Upper lobe of right lung (tissue), 1 donor: ENCODE measurements at regions not wholly inside any gene's neighbourhood (a gene's known extent, or its start where the extent isn't known, plus 50 kb on each side); places are given as distances from the start of the nearest gene placed in this dataset.

Experiments
- ATAC-seq: fragments of 200-7000 bp; cut with Tn5 transposase; one replicate; pipeline ENCODE4 v1.9.1; 2020; ENCODE audit warnings: mild to moderate bottlenecking, moderate library complexity
- DNase-seq: peaks from one replicate; pipeline ENCODE4 v3.0.0-alpha.2; 2020
- H3K27ac ChIP-seq: fragments of 200-600 bp; one replicate; pipeline ENCODE4 v1.8.0; 2022
- H3K27me3 ChIP-seq: fragments of 200-600 bp; one replicate; pipeline ENCODE4 v1.8.0; 2022; ENCODE audit warnings: mild to moderate bottlenecking
- H3K36me3 ChIP-seq: fragments of 200-600 bp; one replicate; pipeline ENCODE4 v1.8.0; 2022
- H3K4me1 ChIP-seq: fragments of 200-600 bp; one replicate; pipeline ENCODE4 v1.8.0; 2022
- H3K4me3 ChIP-seq: fragments of 200-600 bp; one replicate; pipeline ENCODE4 v1.8.0; 2022; ENCODE audit warnings: mild to moderate bottlenecking
- H3K9me3 ChIP-seq: fragments of 200-600 bp; one replicate; pipeline ENCODE4 v1.8.0; 2022
- intact Hi-C: fragments of 100-400 bp; cut with DNase I; formaldehyde crosslinking; loops from one replicate; pipeline ENCODE4 v1.11.0; 2022
- TF ChIP-seq, protein P1 (sequence below): fragments of 200-600 bp; IDR thresholded peaks from one replicate; pipeline ENCODE4 v1.8.0; 2022; ENCODE audit warnings: antibody characterized with exemption
- donor health status: DM: no; HTN: yes; CAD: no; lungs with severe emphysema.

- intact Hi-C loops, result no loop called here
- no peak overlapping the region for H3K4me3 ChIP-seq
- no peak for DNase-seq
- H3K9me3 ChIP-seq, result no peaks in the 10 kb centered on the region
- H3K36me3 ChIP-seq, result no peaks in the 10 kb centered on the region
- H3K27me3 ChIP-seq, result no peaks in the 10 kb centered on the region
- no peak for ATAC-seq
- H3K4me1 ChIP-seq, result no peaks in the 10 kb centered on the region
- H3K27ac ChIP-seq, result no peak overlapping the region
- TF ChIP-seq, protein P1, sequence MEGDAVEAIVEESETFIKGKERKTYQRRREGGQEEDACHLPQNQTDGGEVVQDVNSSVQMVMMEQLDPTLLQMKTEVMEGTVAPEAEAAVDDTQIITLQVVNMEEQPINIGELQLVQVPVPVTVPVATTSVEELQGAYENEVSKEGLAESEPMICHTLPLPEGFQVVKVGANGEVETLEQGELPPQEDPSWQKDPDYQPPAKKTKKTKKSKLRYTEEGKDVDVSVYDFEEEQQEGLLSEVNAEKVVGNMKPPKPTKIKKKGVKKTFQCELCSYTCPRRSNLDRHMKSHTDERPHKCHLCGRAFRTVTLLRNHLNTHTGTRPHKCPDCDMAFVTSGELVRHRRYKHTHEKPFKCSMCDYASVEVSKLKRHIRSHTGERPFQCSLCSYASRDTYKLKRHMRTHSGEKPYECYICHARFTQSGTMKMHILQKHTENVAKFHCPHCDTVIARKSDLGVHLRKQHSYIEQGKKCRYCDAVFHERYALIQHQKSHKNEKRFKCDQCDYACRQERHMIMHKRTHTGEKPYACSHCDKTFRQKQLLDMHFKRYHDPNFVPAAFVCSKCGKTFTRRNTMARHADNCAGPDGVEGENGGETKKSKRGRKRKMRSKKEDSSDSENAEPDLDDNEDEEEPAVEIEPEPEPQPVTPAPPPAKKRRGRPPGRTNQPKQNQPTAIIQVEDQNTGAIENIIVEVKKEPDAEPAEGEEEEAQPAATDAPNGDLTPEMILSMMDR, result no peak
Measured at GRCh38 chr13:78201411-78201810, 282.8 kb upstream of the EDNRB start.

DNA sequence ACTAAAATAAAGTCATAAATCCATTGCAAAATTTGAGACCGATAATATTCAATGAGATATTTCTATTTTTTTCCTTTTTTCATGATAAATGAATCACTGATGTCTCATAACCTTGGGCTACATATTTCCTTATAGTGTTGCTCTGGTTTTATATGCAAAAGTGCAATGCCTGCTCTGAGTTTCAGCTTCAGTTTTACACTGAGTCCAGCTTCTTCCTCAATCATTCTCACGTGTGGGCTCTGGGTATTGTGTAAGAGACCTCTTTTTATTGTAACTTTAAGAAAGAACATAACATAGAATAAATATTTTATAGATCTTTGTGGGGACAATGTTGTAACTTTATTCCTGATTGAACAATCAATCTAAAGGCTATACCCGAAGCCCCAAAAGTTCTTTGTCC is 280.2 kb upstream of the EDNRB start:
- no peaks in the 10 kb centered on the region for H3K36me3 ChIP-seq
- H3K9me3 ChIP-seq, result no peaks in the 10 kb centered on the region
- no peak overlapping the region for H3K27ac ChIP-seq
- DNase-seq, result no peak
- TF ChIP-seq, protein P1, result no peak
- no peaks in the 10 kb centered on the region for H3K4me1 ChIP-seq
- ATAC-seq, result no peak
- no peaks in the 10 kb centered on the region for H3K27me3 ChIP-seq
- H3K4me3 ChIP-seq, result no peak overlapping the region
- intact Hi-C loops, result no loop called here

DNA sequence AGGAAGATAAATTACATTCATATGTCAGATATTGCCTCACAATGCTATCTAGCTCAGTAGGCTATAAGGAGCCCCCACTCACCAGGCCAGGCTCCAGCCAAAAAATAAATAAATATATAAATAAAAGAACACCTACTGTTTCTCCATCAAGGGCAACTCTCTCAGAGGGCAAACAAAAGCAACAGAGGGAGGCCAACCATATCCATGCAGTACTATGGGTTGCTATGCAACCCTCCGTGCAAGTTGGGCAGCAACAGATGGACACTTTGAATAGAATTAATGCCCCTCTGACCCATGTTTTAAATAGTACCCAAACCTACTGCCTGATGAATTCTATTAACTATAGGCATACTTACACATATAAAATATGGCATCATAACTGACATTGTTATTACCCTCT is 279.8 kb upstream of the EDNRB start:
- TF ChIP-seq, protein P1, result no peak
- DNase-seq, result no peak
- Histone ChIP-seq H3K27ac (no peak overlapping the region), H3K4me3 (no peak overlapping the region), H3K36me3 (no peaks in the 10 kb centered on the region), H3K4me1 (no peaks in the 10 kb centered on the region), H3K27me3 (no peaks in the 10 kb centered on the region), H3K9me3 (no peaks in the 10 kb centered on the region)
- intact Hi-C loops, result no loop called here
- no peak for ATAC-seq

- ATAC-seq (no peak), DNase-seq (no peak)
- Histone ChIP-seq H3K27me3 (no peaks in the 10 kb centered on the region), H3K36me3 (no peaks in the 10 kb centered on the region), H3K4me3 (no peak overlapping the region), H3K9me3 (no peaks in the 10 kb centered on the region), H3K27ac (no peak overlapping the region), H3K4me1 (no peaks in the 10 kb centered on the region)
- intact Hi-C loops, result no loop called here
- TF ChIP-seq, protein P1, result no peak
Measured at GRCh38 chr13:78197231-78197630, 278.6 kb upstream of the EDNRB start.

GRCh38 chr13:78194904-78195639 is 276.4 kb upstream of the EDNRB start:
- DNase-seq, result no peak
- no peaks in the 10 kb centered on the region for H3K27me3 ChIP-seq
- TF ChIP-seq, protein P1, result no peak
- H3K36me3 ChIP-seq, result no peaks in the 10 kb centered on the region
- no peak for ATAC-seq
- no peak overlapping the region for H3K27ac ChIP-seq
- intact Hi-C loops, result no loop called here
- no peaks in the 10 kb centered on the region for H3K9me3 ChIP-seq
- no peaks in the 10 kb centered on the region for H3K4me1 ChIP-seq
- no peak overlapping the region for H3K4me3 ChIP-seq

- Histone ChIP-seq H3K4me1 (no peaks in the 10 kb centered on the region), H3K27me3 (no peaks in the 10 kb centered on the region), H3K36me3 (no peaks in the 10 kb centered on the region), H3K4me3 (no peak overlapping the region), H3K9me3 (no peaks in the 10 kb centered on the region), H3K27ac (no peak overlapping the region)
- no peak for DNase-seq
- TF ChIP-seq, protein P1, result no peak
- intact Hi-C loops, result no loop called here
- no peak for ATAC-seq
Measured at GRCh38 chr13:78193846-78194245, 275.2 kb upstream of the EDNRB start.
